ENCODE measurements at regions not wholly inside any gene's neighbourhood (a gene's known extent, or its start where the extent isn't known, plus 50 kb on each side); places are given as distances from the start of the nearest gene placed in this dataset.

- H3K36me3 Mint-ChIP-seq (ENCODE audit: insufficient read depth, unreplicated experiment): no peaks in the 10 kb centered on the region
- Histone ChIP-seq H3K4me1 (no peaks in the 10 kb centered on the region), H3K4me3 (ENCODE audit: low read depth, low read length) (no peak overlapping the region), H3K36me3 (ENCODE audit: control insufficient read depth, insufficient read depth, low read length) (no peaks in the 10 kb centered on the region), H3K9me3 (no peaks in the 10 kb centered on the region), H3K27me3 (replicated peaks; ENCODE audit: control insufficient read depth, insufficient read depth, low read length) (no peaks in the 10 kb centered on the region)
- ChIA-PET POLR2A (no interaction called here), CTCF (no interaction called here)
- H3K27me3 Mint-ChIP-seq (ENCODE audit: insufficient read depth, unreplicated experiment): no peaks in the 10 kb centered on the region
- H3K4me3 Mint-ChIP-seq (ENCODE audit: unreplicated experiment): no peak overlapping the region
- no TSS peak for BruUV-seq (replicated peaks)
- H3K4me1 Mint-ChIP-seq (ENCODE audit: low read depth, unreplicated experiment): no peaks in the 10 kb centered on the region
- H3K27ac Mint-ChIP-seq (ENCODE audit: unreplicated experiment): no peak overlapping the region
- no peaks in the 10 kb centered on the region for H3K9me3 Mint-ChIP-seq (ENCODE audit: unreplicated experiment)
- TF ChIP-seq CTCF (IDR thresholded peaks at IDR 0.05; ENCODE audit: insufficient read depth in 1 of 2, low read depth in 1 of 2, low read length in 1 of 2, severe bottlenecking in 1 of 2, unreplicated experiment in 1 of 2): no peak
- intact Hi-C loops (cut with micrococcal nuclease; ENCODE audit: unreplicated experiment): no loop called here
- no peak for DNase-seq
These were observed 218.4 kb downstream of the AEBP2 start for GRCh38 chr12:19657732-19658130.

- intact Hi-C loops (cut with micrococcal nuclease; ENCODE audit: unreplicated experiment): no loop called here
- H3K4me1 ChIP-seq: no peaks in the 10 kb centered on the region
- DNase-seq: no peak
- CTCF ChIA-PET: no interaction called here
- H3K9me3 Mint-ChIP-seq (ENCODE audit: unreplicated experiment): no peaks in the 10 kb centered on the region
- no peaks in the 10 kb centered on the region for H3K36me3 ChIP-seq (ENCODE audit: control insufficient read depth, insufficient read depth, low read length)
- no peak overlapping the region for H3K4me3 Mint-ChIP-seq (ENCODE audit: unreplicated experiment)
- no peaks in the 10 kb centered on the region for H3K36me3 Mint-ChIP-seq (ENCODE audit: insufficient read depth, unreplicated experiment)
- no peaks in the 10 kb centered on the region for H3K27me3 Mint-ChIP-seq (ENCODE audit: insufficient read depth, unreplicated experiment)
- POLR2A ChIA-PET: no interaction called here
- no peak for TF ChIP-seq CTCF (IDR thresholded peaks at IDR 0.05; ENCODE audit: insufficient read depth in 1 of 2, low read depth in 1 of 2, low read length in 1 of 2, severe bottlenecking in 1 of 2, unreplicated experiment in 1 of 2)
- H3K27me3 ChIP-seq (replicated peaks; ENCODE audit: control insufficient read depth, insufficient read depth, low read length): no peaks in the 10 kb centered on the region
- H3K9me3 ChIP-seq: no peaks in the 10 kb centered on the region
- no peaks in the 10 kb centered on the region for H3K4me1 Mint-ChIP-seq (ENCODE audit: low read depth, unreplicated experiment)
- no peak overlapping the region for H3K27ac Mint-ChIP-seq (ENCODE audit: unreplicated experiment)
- H3K4me3 ChIP-seq (ENCODE audit: low read depth, low read length): no peak overlapping the region
- BruUV-seq (replicated peaks): no TSS peak
These were observed 219.8 kb downstream of the AEBP2 start for GRCh38 chr12:19659086-19659485.

DNA sequence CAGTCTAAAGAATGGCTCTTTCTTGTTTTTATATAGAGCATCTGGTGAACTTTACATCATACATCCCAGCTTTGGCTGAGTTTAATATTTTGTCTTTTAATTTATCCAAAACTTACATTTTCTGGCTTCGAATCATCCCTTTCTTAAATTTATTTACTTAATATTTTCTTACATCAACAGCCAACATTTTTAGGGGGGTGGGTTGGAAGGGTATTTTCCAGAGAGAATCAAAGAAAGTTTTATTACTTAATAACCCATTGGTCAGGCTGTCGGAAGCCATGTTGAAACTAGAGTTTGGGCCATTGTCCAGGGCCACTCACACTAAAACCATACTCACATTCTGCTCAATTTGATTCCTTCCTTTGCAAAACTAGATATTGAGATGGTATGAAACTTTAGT, 220.2 kb downstream of the AEBP2 start:
- Histone ChIP-seq H3K36me3 (ENCODE audit: control insufficient read depth, insufficient read depth, low read length) (no peaks in the 10 kb centered on the region), H3K4me3 (ENCODE audit: low read depth, low read length) (no peak overlapping the region), H3K4me1 (no peaks in the 10 kb centered on the region), H3K9me3 (no peaks in the 10 kb centered on the region), H3K27me3 (replicated peaks; ENCODE audit: control insufficient read depth, insufficient read depth, low read length) (no peaks in the 10 kb centered on the region)
- H3K4me1 Mint-ChIP-seq (ENCODE audit: low read depth, unreplicated experiment): no peaks in the 10 kb centered on the region
- BruUV-seq (replicated peaks): no TSS peak
- H3K27ac Mint-ChIP-seq (ENCODE audit: unreplicated experiment): no peak overlapping the region
- no peak for DNase-seq
- H3K4me3 Mint-ChIP-seq (ENCODE audit: unreplicated experiment): no peak overlapping the region
- TF ChIP-seq CTCF (IDR thresholded peaks at IDR 0.05; ENCODE audit: insufficient read depth in 1 of 2, low read depth in 1 of 2, low read length in 1 of 2, severe bottlenecking in 1 of 2, unreplicated experiment in 1 of 2): no peak
- H3K36me3 Mint-ChIP-seq (ENCODE audit: insufficient read depth, unreplicated experiment): no peaks in the 10 kb centered on the region
- H3K9me3 Mint-ChIP-seq (ENCODE audit: unreplicated experiment): no peaks in the 10 kb centered on the region
- POLR2A ChIA-PET: no interaction called here
- CTCF ChIA-PET: no interaction called here
- intact Hi-C loops (cut with micrococcal nuclease; ENCODE audit: unreplicated experiment): no loop called here
- H3K27me3 Mint-ChIP-seq (ENCODE audit: insufficient read depth, unreplicated experiment): no peaks in the 10 kb centered on the region
